NCI-H187 treated with DMSO at 0.1 percent for 48 hours (cell line): ENCODE measurements at regions not wholly inside any gene's neighbourhood (a gene's known extent, or its start where the extent isn't known, plus 50 kb on each side); places are given as distances from the start of the nearest gene placed in this dataset.
A peak's percentile ranks its signal among the peaks of the same experiment; 100 is the strongest.
"Not testable (repeated sequence)": the region's sequence is repeated elsewhere in the genome, so short reads cannot be mapped to it uniquely, and the experiment has no call there.

Experiments
- DNase-seq: peaks from one replicate; lab custom pipeline; 2025; lab: John Stamatoyannopoulos, UW

DNA sequence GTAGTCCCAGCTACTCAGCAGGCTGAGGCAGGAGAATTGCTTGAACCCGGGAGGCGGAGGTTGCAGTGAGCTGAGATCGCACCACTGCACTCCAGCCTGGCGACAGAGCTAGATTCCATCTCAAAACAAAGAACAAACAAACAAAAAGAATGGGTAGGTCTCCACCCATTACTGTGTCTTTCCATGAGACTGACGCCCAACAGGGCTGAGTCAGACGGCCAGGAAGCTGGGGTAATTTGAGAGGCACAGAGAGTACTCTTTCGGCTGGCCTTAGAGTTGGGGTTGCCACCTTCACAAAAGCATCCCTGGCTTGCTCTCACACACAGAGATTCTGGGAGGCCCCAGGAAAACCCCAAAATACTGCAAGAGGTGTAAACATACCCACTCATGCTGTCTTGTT, 72.0 kb upstream of the DHRSX start:
- DNase-seq, result no peak

DNA sequence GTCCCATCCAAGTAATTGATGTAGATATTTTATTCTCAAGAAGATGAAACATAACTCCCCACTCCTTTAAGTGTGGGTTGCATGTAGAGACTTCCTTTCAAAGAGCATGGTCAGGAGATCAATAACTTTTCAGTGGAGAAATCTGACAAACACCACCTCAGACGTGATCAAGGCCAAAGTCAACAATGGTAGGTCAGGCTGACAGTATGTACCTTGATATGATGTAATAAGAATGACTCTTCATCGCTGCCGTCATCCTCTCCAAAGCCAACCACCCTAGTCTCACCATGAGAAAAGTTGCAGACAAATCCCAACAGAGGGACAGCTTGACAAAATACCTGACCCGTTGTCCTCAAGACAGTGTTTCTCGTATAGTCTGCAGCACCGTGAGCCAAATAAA, 67.3 kb upstream of the DHRSX start:
- DNase-seq, result no peak

DNA sequence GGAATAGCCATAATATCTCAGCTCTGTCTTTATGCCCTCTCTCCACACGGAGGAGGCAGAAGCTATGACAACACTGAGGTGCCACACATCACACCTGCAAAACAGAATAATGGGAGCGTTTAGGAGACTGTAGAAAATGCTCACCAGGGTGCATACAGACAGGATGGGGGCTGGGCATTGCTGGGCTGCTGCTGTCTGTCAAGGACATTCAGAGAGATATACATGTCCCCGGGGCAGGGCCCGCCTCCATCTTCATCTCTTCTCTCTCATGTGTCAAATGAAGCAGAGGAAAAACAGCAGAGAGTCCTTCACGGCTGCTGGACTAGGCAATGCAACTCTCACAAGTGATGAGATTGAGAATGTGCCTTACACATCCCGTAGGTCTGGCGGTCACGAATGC, 65.3 kb upstream of the DHRSX start:
- DNase-seq, result peak; percentile 12

DNA sequence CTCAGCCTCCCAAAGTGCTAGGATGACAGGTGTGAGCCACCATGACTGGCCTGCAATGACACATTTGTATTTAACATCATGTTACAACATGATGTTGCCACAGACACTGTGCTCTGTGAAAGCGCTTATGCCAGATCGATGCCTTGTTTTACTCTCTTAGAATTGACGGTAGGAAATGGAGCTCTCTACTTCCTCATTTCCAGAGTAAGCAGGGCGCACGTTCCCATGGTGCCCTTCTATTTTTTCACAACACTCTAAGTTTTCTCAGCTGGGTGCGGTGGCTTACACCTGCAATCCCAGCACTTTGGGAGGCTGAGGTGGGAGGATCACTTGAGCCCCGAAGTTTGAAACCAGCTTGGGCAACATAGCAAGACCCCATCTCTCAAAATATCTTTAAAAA, 60.7 kb upstream of the DHRSX start:
- DNase-seq, result no peak

DNA sequence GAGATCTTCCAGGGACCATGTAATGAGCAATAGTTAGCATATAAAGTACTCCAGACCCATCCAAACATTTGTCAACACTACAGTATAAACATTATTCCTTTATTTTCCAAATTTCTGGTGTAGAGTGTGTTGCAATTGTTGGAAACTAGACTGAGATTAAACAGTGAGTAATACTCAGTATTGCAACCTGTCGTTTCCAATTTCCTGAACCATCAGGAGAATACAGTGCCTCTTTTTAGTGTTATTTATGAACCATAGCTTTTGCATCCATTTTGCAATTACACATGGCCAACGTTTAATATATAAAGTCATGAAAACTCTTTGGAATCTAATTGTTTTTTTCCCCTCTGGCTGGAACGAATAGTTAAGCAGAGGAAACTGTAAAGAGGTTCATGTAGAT, 58.3 kb upstream of the DHRSX start:
- DNase-seq, result no peak

DNA sequence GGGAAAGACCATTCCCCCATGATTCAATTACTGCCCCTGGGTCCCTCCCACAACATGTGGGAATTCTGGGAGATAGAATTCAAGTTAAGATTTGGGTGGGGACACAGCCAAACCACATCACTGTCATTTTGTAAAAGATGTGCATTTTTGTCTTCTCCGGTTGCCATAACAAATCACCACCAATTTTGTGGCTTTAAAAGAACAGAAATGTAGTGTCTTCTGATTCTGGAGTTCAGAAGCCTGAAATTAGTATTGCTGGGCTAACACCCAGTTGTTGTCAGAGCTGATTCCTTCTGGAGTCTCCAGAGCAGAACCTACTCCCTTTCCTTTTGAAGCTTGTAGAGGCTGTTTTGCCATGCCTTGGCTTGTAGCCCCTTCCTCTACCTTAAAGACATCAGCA, 54.1 kb upstream of the DHRSX start:
- no peak for DNase-seq

DNA sequence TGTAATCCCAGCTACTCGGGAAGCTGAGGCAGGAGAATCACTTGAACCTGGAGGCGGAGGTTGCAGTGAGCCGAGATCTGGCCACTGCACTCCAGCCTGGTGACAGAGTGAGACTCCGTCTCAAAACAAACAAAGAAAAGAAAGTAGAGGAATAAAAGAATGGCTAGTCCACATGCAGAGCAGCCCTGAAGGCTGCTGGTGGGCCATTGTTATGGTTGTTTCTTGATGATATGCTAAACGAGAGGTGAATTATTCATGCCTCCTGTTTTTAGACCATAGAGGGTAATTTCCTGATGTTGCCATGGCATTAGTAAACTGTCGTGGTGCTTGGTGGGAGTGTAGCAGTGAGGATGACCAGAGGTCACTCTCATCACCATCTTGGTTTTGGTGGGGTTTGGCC, 53.3 kb upstream of the DHRSX start:
- not testable (repeated sequence) for DNase-seq

DNA sequence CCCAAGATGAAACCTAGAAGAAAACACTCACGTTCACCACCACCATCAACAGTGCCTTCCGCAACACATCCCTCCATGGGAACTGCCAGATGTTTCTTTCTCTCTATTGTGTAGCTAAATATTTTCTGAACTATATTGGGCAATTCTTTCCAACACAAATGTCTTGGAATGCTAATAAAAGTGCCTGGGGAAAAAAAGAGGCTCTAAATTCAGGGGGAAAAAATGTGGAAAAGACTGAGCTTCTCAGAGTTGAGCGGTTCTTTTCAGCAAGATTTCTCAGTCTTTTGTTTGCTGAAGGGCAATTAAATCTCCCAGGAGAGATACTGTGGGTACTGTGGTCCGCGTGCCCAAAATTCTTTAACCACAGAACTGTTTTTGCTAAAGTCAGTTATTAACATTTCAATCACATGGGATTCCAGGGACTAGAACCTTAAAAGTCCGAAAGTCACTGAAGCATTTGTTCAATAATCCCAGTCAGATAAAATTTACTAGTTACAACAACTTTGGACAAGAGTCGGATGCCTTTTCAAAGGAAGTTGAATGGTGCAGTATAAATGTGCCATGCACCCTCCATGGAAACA, 51.9 kb upstream of the DHRSX start:
- DNase-seq, result no peak

DNA sequence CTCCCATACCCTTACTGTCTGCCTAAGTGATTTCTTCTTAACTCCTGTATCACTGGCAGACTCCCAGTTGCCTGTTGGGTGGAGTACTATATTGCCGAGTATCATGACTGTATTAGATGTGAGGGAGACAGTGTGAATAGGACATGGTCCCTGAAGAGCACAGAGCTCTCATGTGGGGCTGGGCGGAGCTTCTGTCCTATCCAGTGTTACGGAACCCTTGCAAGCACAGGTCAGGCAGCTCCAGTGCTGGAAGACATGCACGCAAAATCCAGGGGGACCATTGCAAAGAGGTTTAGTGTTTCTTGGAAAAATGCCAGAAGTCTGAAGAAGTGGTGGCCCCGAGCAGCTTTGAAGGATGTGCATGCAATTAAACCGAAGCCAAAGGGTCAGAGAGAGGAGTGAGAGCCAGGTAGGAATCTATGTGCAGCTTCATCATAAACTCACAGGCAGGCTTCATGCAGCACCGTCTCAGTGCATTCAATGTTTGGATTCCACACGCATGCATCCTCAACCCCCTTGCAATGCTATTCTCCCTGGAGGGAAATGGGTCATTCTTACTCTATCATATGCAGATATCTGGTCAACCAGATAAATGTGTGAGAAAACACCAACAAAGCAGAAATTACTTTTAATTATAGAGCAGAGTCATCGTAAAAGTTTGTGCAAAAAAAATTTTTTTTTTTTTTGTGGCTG, 49.7 kb upstream of the DHRSX start:
- DNase-seq, result peak; percentile 52
